Thyroid gland (tissue), 4 donors: ENCODE measurements at regions not wholly inside any gene's neighbourhood (a gene's known extent, or its start where the extent isn't known, plus 50 kb on each side); places are given as distances from the start of the nearest gene placed in this dataset.

Source experiments
- DNase-seq, 2 donors: peaks; one replicate each; pipeline ENCODE4 v3.0.0-alpha.2; 2019
- H3K27ac ChIP-seq, 3 donors: fragments of 200-600 bp; sonication (generic); 1 replicate in 2 of 3; 2 replicates in 1 of 3; pipeline ENCODE4 v1.5.1; 2016 to 2019; ENCODE audit warnings: mild to moderate bottlenecking in 1 of 3, moderate library complexity in 1 of 3
- H3K27me3 ChIP-seq: fragments of 200-600 bp; sonication (generic); one replicate; pipeline ENCODE4 v1.5.1; 2019
- H3K36me3 ChIP-seq, 2 donors: fragments of 200-600 bp; sonication (generic); one replicate each; pipeline ENCODE4 v1.5.1; 2016 to 2019
- H3K4me1 ChIP-seq, 2 donors: fragments of 200-600 bp; sonication (generic); one replicate each; pipeline ENCODE4 v1.5.1; 2017 to 2019
- H3K4me3 ChIP-seq, 3 donors: fragments of 200-600 bp; sonication (generic); replicated peaks in 1 of 3; 1 replicate in 2 of 3; 2 replicates in 1 of 3; pipeline ENCODE4 v1.5.1; 2016; ENCODE audit warnings: mild to moderate bottlenecking in 1 of 3
- H3K9me3 ChIP-seq: fragments of 200-600 bp; sonication (generic); one replicate; pipeline ENCODE4 v1.5.1; 2017
- POLR2A ChIP-seq, 2 donors: fragments of 450-650 bp; IDR thresholded peaks; one replicate each; pipeline ENCODE4 v1.6.1; 2017; ENCODE audit warnings: antibody characterized with exemption in 2 of 2, mild to moderate bottlenecking in 2 of 2, moderate library complexity in 1 of 2
- WGBS, 2 donors: methylation state at CpG; one replicate each; pipeline ENCODE4 v1.1.5; 2017; 5-methylcytosine and 5-hydroxymethylcytosine counted together
- intact Hi-C: fragments of 100-400 bp; cut with DNase I; formaldehyde crosslinking; loops from one replicate; pipeline ENCODE4 v1.15.1; 2023
- TF ChIP-seq, protein P1 (sequence below), 6 experiments: fragments of 200-600 bp in 3 of 6; fragments of 450-650 bp in 3 of 6; sonication (generic) in 3 of 6; IDR thresholded peaks; one replicate each; pipeline ENCODE4 v1.5.1; 2016 to 2019; ENCODE audit warnings: antibody characterized with exemption in 6 of 6, mild to moderate bottlenecking in 2 of 6, inconsistent platforms in 1 of 6, moderate library complexity in 1 of 6

DNA sequence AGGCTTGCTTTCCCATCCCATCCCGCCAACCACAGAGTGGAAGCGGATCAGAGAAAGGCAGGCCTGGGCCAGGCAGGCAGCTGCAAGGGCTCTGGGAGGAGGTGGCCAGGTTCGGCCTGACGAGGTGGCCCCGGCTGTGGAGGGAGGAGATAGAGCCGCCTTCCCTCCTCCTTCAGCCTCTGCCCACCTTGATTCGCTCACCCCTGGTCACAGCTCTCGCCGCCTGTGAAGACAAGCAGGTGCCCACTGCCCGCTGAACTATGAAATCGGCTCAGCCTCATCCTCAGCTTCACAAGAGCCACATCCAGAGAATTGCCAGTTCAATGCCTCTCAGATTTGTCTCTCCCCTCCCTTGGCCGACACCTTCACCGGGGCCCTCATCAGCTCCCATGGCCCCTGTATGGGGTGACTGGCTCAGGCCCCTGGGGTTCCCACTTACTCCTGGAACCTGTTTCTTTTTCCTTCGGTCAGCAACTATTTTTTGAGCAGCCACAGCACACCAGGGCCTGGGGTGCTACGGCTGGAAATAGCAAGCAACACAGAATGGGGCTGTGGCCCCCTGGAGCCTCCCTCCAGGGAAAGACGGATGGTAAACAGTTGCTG is 80.0 kb upstream of the CHST15 start:
- TF ChIP-seq, protein P1, sequence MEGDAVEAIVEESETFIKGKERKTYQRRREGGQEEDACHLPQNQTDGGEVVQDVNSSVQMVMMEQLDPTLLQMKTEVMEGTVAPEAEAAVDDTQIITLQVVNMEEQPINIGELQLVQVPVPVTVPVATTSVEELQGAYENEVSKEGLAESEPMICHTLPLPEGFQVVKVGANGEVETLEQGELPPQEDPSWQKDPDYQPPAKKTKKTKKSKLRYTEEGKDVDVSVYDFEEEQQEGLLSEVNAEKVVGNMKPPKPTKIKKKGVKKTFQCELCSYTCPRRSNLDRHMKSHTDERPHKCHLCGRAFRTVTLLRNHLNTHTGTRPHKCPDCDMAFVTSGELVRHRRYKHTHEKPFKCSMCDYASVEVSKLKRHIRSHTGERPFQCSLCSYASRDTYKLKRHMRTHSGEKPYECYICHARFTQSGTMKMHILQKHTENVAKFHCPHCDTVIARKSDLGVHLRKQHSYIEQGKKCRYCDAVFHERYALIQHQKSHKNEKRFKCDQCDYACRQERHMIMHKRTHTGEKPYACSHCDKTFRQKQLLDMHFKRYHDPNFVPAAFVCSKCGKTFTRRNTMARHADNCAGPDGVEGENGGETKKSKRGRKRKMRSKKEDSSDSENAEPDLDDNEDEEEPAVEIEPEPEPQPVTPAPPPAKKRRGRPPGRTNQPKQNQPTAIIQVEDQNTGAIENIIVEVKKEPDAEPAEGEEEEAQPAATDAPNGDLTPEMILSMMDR (IDR thresholded peaks at IDR 0.05), result no peak
- no peak for TF ChIP-seq POLR2A (IDR thresholded peaks at IDR 0.05)
- intact Hi-C loops, result no loop called here
- Histone ChIP-seq H3K36me3 (no peaks in the 10 kb centered on the region), H3K4me1 (no peaks in the 10 kb centered on the region), H3K27ac (no peak overlapping the region), H3K27me3 (no peaks in the 10 kb centered on the region), H3K9me3 (no peaks in the 10 kb centered on the region), H3K4me3 (no peak overlapping the region)
- 78 to 84% methylated on average over 16 of the region's 16 CpGs for WGBS, 2 donors
- DNase-seq, result no peak

DNA sequence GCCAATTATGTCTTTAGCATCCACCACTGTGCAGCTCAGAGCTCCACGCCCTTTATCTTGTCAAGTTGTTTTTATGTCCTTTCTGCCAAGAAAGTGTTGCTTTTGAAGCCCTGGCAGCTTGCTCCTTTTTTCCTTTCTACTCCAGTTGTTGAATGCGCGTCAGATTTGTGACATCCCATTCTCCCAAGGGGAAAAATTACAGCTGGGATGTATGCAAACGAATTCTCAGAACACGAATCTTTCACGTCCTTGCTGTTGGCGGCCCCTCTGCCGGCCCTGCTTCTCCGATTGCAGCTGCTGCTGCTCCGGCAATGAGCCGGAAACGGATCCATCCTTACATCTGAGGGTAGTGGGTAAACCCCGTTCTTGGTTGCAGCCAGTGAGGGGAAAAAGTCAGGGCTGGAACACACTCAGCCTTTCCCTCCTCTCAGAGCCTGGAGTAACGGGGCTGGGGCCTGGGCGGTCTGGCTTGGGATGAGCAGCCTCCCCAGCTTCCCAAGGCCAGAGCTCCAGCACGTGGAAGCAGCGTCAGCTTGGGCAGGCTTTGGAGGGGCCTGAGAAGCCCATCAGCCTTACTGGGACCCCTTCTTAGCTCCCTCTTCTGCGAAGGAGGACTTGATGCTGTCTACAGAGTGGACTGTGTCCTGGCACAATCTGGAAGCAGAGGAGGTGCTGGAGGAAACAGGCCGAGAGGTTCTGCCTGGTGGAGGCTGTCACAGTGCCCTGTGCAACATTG is 79.0 kb upstream of the CHST15 start:
- no peak for DNase-seq

DNA sequence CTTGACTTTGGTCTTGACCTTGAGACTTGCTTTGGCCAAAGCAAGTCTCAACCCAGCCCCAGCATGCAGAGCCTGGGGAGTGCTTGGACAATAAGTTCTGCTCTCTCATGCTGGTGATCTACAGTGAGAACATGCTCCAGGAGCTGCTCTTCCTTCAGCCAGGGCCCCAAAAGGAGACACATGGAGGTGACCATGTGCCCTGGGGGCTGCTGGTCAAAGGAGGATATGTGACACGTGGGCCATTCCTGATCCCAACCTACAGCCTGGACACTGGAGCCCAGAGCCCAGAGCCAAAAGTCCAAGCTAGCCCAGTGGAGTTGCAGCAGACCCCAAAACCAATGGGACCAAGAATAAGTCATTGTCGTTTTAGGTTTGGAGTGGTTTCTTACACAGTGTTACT is 78.2 kb upstream of the CHST15 start:
- Histone ChIP-seq H3K36me3 (no peaks in the 10 kb centered on the region), H3K4me3 (no peak overlapping the region), H3K9me3 (no peaks in the 10 kb centered on the region), H3K27me3 (no peaks in the 10 kb centered on the region), H3K27ac (no peak overlapping the region), H3K4me1 (no peaks in the 10 kb centered on the region)
- intact Hi-C loops, result no loop called here
- DNase-seq, result no peak
- 88 to 100% methylated on average over 1 to 2 of the region's 2 CpGs for WGBS, 2 donors
- no peak for TF ChIP-seq POLR2A (IDR thresholded peaks at IDR 0.05)
- TF ChIP-seq, protein P1 (IDR thresholded peaks at IDR 0.05), result no peak

More for the DNA sequence above, 79.0 kb upstream of the CHST15 start:
- Histone ChIP-seq H3K9me3 (no peaks in the 10 kb centered on the region), H3K4me1 (no peaks in the 10 kb centered on the region), H3K27ac (no peak overlapping the region), H3K4me3 (no peak overlapping the region), H3K27me3 (no peaks in the 10 kb centered on the region), H3K36me3 (no peaks in the 10 kb centered on the region)
- TF ChIP-seq, protein P1 (IDR thresholded peaks at IDR 0.05), result no peak
- no peak for TF ChIP-seq POLR2A (IDR thresholded peaks at IDR 0.05)
- intact Hi-C loops, result no loop called here
- WGBS, 2 donors, result 87 to 93% methylated on average over 15 to 19 of the region's 19 CpGs

DNA sequence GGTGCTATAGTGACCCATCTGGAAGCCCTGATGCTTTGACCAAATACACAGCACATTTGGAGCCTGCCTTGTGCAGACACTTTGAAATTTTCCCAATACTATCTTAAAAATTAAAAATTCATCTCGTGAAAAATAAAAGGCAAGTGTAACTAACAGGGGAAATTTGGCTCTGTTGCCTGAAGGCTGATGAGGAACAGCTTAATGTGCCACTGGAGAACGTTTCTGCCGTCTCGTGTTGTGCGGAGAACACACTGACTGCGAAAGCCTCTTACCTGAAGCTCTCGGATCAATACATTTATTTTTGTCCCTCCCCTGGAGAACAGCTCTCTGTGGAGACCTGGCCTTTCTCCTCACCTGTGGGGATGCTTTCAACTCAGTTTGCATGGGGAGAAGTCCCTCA is 77.2 kb upstream of the CHST15 start:
- no peak overlapping the region for H3K4me3 ChIP-seq
- no peak for TF ChIP-seq POLR2A (IDR thresholded peaks at IDR 0.05)
- TF ChIP-seq, protein P1 (IDR thresholded peaks at IDR 0.05), result no peak
- WGBS, 2 donors, result 86 to 96% methylated on average over 7 of the region's 7 CpGs
- no peaks in the 10 kb centered on the region for H3K9me3 ChIP-seq
- no peaks in the 10 kb centered on the region for H3K27me3 ChIP-seq
- no peak overlapping the region for H3K27ac ChIP-seq
- no peaks in the 10 kb centered on the region for H3K36me3 ChIP-seq
- no peaks in the 10 kb centered on the region for H3K4me1 ChIP-seq
- intact Hi-C loops, result no loop called here
- no peak for DNase-seq
